ENCODE measurements at regions not wholly inside any gene's neighbourhood (a gene's known extent, or its start where the extent isn't known, plus 50 kb on each side); places are given as distances from the start of the nearest gene placed in this dataset.

DNA sequence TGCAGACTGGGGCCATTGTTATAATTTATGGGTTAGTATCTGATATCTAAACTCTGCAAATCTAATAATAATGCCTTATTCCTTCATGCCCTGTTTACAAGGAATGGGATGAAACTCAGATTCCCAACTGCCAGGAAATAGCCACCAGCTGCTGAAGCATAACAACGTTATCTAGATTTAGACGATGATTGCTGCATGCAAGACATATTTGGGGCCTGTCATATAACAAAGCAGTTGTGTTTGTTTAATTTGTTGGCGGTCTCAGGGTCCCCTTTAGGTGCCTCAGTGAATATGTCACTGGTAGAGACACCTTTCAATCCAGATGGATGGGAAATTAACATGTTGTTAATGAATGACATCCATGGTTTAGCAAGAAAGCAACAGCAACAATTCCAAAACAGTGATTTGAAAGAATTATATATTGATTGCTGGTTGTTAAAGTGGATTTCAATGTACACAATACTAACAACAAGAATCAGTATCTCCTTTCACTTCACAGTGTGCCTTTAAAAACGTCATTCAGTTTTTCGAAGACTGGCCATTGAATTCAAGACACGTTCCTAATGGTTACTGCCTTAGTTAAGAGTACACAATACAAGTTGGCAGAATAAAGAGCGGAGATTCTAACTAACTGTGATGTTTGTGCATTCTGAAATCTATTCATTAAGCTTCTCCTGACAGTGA, 860.6 kb upstream of the CELF2 start:
- TF ChIP-seq, protein P1, sequence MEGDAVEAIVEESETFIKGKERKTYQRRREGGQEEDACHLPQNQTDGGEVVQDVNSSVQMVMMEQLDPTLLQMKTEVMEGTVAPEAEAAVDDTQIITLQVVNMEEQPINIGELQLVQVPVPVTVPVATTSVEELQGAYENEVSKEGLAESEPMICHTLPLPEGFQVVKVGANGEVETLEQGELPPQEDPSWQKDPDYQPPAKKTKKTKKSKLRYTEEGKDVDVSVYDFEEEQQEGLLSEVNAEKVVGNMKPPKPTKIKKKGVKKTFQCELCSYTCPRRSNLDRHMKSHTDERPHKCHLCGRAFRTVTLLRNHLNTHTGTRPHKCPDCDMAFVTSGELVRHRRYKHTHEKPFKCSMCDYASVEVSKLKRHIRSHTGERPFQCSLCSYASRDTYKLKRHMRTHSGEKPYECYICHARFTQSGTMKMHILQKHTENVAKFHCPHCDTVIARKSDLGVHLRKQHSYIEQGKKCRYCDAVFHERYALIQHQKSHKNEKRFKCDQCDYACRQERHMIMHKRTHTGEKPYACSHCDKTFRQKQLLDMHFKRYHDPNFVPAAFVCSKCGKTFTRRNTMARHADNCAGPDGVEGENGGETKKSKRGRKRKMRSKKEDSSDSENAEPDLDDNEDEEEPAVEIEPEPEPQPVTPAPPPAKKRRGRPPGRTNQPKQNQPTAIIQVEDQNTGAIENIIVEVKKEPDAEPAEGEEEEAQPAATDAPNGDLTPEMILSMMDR (IDR thresholded peaks at IDR 0.05) = no peak
- TF ChIP-seq POLR2A (IDR thresholded peaks at IDR 0.05) = no peak

All from thyroid gland (tissue), 4 donors.